Omental fat pad (tissue), 3 donors: ENCODE measurements at regions not wholly inside any gene's neighbourhood (a gene's known extent, or its start where the extent isn't known, plus 50 kb on each side); places are given as distances from the start of the nearest gene placed in this dataset.
A peak's percentile ranks its signal among the peaks of the same experiment; 100 is the strongest.

Experiments
- ATAC-seq: fragments of 150-250 bp; one replicate; pipeline ENCODE4 v1.9.1; 2016; ENCODE audit warnings: mild to moderate bottlenecking, moderate library complexity; ENCODE audit not compliant: low FRiP score
- DNase-seq: peaks from one replicate; pipeline ENCODE4 v3.0.0-alpha.2; 2019; ENCODE audit warnings: low spot score
- TF ChIP-seq, protein P1 (sequence below), 3 donors: fragments of 450-650 bp; IDR thresholded peaks; one replicate each; pipeline ENCODE4 v1.5.1; 2016 to 2017; ENCODE audit warnings: antibody characterized with exemption in 3 of 3, mild to moderate bottlenecking in 3 of 3, moderate library complexity in 2 of 3

DNA sequence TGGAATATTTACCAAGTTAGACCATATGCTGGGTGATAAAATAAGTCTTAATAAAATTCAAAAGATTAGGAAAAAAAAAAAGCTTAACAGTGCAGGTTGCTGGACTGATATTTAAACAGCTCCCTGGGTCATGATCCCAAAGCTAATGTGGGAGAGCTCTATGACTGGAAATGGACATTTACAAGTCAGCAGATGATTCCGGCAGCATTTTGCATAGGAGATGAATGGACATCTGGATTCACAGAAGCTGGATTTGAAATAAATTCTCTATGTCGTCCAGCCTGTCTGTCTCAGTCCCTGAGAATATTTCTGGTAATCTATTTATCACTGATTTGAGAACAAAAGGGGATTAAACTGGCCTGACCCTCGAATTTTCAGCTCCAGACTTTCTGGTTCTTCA is 52.3 kb upstream of the KLHL25 start:
- DNase-seq, result no peak
- TF ChIP-seq, protein P1, sequence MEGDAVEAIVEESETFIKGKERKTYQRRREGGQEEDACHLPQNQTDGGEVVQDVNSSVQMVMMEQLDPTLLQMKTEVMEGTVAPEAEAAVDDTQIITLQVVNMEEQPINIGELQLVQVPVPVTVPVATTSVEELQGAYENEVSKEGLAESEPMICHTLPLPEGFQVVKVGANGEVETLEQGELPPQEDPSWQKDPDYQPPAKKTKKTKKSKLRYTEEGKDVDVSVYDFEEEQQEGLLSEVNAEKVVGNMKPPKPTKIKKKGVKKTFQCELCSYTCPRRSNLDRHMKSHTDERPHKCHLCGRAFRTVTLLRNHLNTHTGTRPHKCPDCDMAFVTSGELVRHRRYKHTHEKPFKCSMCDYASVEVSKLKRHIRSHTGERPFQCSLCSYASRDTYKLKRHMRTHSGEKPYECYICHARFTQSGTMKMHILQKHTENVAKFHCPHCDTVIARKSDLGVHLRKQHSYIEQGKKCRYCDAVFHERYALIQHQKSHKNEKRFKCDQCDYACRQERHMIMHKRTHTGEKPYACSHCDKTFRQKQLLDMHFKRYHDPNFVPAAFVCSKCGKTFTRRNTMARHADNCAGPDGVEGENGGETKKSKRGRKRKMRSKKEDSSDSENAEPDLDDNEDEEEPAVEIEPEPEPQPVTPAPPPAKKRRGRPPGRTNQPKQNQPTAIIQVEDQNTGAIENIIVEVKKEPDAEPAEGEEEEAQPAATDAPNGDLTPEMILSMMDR (IDR thresholded peaks at IDR 0.05), result no peak
- no peak for ATAC-seq

DNA sequence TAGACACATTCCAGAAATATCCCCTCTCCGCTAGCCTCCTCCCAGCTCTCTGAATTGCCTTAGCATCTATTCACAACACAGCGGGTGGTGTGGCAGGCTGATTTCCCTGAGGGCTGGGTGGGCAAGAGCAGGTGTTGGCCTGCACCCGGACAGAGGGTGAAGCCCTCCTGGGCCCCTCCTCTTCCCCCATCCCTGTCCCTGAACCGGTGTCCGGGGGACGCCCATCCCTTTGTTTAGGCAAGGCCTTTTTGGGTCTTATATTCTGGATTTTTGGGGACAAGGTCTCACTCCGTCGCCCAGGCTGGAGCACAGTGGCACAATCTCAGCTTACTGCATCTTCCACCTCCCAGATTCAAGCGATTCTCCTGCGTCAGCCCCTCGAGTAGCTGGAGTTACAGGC is 55.2 kb upstream of the KLHL25 start:
- no peak for DNase-seq
- TF ChIP-seq, protein P1 (IDR thresholded peaks at IDR 0.05), result no peak
- no peak for ATAC-seq

DNA sequence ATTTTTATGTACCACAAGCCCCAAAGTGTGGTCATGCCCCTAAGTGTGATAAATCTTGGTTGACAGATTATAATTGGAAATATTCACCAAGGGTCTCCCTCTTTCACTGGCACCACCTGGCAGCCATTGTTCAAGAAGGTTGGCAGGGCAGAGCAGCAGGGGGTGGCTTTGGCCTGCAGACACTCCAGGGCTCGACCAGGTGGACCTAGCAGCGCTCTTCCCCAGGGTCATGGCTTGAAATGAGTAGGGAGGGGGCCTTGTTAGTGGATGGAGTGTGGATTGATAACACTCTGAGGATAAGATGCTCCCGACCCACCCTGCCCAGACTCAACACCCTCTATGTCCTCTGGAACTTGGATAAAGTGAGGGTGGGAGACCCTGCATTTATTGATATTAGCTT is 58.2 kb upstream of the KLHL25 start:
- ATAC-seq (no peak), DNase-seq (no peak)

DNA sequence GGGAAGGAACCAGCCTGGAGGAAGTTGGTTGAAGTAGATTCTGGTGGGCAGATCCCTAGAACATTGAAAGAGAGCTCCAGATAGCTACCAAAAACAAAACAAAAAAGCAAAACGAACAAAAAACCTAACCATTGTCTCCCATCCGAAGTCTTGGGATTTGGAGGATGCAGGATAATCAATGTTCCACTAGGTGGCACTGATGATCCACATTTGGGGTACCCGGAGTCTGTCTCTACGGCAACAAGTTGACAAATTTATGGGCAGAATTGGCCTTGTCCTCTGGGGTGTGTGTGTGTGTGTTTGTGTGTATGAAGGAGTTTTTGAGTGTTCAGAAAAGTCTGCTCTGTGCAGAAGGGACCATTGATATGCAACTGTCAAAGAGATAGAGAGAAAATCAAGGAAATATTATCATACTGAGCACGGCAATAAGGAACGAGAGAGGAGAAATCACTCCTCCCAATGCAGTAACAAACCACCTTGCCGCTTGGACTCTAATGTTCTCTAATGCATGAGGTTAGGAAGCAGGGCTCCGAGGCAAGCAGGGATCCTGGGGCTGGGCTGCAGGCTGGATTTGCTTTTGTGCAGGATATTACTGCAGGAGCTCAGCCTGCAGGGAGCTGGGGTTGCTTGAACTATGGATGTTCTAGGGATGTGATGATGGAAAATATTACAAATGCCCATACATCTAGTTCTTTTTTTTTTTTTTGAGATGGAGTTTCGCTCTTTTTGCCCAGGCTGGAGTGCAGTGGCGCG is 59.8 kb upstream of the KLHL25 start:
- no peak for DNase-seq
- TF ChIP-seq, protein P1 (IDR thresholded peaks at IDR 0.05), result peak in 2 of 3 donors; percentile 42 to 47
- no peak for ATAC-seq

More for the DNA sequence above, 58.2 kb upstream of the KLHL25 start:
- TF ChIP-seq, protein P1 (IDR thresholded peaks at IDR 0.05), result no peak

DNA sequence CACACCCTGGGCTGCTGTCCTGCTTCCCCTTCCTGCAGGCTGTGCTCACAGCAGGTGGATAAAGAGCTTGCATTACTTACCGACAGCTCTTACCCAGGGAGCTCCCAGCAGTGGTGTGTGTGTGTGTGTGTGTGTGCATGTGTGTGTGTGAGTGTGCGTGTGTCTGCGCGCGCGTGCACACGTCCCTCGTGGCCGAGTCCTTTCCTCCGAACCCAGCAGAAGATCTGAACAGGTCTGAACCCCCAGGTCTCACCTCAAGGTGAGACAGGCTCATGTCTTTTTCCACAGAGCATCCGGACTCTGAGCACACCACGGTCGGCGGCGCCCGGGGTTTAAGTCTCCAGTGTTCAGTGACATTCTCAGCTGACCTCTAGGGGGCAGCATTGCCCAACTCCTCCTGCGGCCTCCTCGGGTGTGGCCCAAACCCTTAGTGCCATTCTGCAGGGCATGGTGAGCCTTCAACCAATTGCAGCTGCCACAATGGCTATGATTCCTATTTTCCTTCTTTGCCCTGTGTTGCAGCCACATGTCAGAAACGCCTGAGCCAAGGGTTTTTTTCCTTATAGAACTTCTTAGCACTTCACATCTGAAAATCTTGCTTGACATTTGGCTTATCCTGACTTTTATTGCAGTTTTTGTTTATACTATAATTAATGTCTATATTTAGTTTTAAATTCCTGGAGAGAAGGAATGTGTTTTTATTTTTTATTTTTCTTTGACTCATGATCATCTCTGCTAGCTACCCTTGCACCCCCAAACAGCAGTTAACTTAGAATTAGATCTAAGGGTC is 64.1 kb upstream of the KLHL25 start:
- peak; percentile 45 for DNase-seq
- TF ChIP-seq, protein P1 (IDR thresholded peaks at IDR 0.05), result peak in 1 of 3 donors; percentile 43
- peak; percentile 59 for ATAC-seq

DNA sequence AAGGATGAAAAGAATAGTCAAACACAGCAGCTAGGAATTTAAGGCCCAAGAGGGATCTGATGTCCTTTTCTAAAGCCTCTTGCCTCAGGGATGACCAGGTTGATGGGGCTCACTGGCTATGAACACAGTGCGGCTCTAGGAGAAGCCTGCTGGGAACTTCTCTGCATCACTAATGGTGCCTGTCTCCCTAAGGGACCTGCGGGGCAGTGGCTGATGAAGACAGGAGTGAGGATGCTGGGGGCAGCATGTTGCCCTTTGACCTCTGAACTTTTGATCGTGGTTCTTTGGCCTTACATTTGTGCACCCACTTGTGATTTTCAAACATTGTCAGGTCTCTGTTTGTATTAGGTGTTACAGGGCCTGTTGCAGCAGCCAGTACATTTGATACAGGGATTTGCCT is 64.9 kb upstream of the KLHL25 start:
- TF ChIP-seq, protein P1 (IDR thresholded peaks at IDR 0.05), result no peak
- no peak for DNase-seq

More for the DNA sequence above, 64.9 kb upstream of the KLHL25 start:
- ATAC-seq, result no peak
